SK-N-SH (cell line): ENCODE measurements at regions not wholly inside any gene's neighbourhood (a gene's known extent, or its start where the extent isn't known, plus 50 kb on each side); places are given as distances from the start of the nearest gene placed in this dataset.

Source experiments
- EP300 ChIP-seq, 2 experiments: IDR thresholded peaks; 2 replicates each; pipeline versions ENCODE4 v1.4.0 to v1.6.1; 2012; ENCODE audit warnings: borderline replicate concordance in 1 of 2, low read depth in 1 of 2, low read length in 1 of 2
- FOXJ3 ChIP-seq: sonication (generic); formaldehyde crosslinking; IDR thresholded peaks from 2 replicates; pipeline ENCODE4 v1.5.1; 2020; ENCODE audit warnings: mild to moderate bottlenecking, missing genetic modification reagents
- GABPA ChIP-seq: IDR thresholded peaks from 2 replicates; pipeline ENCODE4 v1.4.0; 2012; ENCODE audit warnings: low read depth, mild to moderate bottlenecking
- IRF3 ChIP-seq: fragments of 150-350 bp; IDR thresholded peaks from 2 replicates; pipeline ENCODE4 v1.6.1; 2016; ENCODE audit warnings: mild to moderate bottlenecking, low read depth, low read length
- JUND ChIP-seq: IDR thresholded peaks from 2 replicates; pipeline ENCODE4 v1.4.0; 2012
- TAF1 ChIP-seq: IDR thresholded peaks from 2 replicates; pipeline ENCODE4 v1.6.1; 2012; ENCODE audit warnings: low read depth, mild to moderate bottlenecking, low read length, moderate library complexity, borderline replicate concordance

DNA sequence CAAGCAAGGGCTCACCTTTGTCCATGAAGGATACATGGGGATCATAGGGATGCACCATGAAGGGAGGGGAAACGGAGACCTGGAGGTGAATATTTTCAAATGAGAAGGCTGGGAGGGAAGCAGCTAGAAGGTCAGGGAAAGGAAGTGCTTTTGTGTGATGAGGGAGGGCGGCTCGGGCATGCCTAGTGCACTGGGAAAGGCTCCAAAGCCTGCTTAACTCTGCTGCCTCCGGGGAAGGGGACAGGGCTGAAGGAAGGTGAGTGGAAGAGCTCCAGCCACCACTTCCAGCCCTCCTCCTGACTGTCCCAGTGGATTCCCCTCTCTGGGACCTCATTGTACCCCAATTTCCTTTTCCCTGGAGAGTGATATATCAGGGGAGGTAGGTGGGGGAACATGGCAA is 149.4 kb upstream of the PRMT8 start:
- TF ChIP-seq TAF1 (no peak), FOXJ3 (CRISPR knock-in tag) (no peak), GABPA (no peak), EP300 (IDR thresholded peaks at IDR 0.05; ENCODE audit: borderline replicate concordance in 1 of 2, low read depth in 1 of 2, low read length in 1 of 2) (no peak), JUND (no peak), IRF3 (no peak)
